Heart right ventricle (tissue), 16 donors: ENCODE measurements at regions not wholly inside any gene's neighbourhood (a gene's known extent, or its start where the extent isn't known, plus 50 kb on each side); places are given as distances from the start of the nearest gene placed in this dataset.

Experiments
- ATAC-seq, 8 donors: fragments of 200-7000 bp; cut with Tn5 transposase; one replicate each; pipeline ENCODE4 v1.9.1; 2020; ENCODE audit warnings: mild to moderate bottlenecking in 8 of 8, moderate library complexity in 8 of 8, moderate number of reproducible peaks in 1 of 8
- DNase-seq, 2 donors: peaks; one replicate each; pipeline ENCODE4 v3.0.0-alpha.2; 2020
- H3K27ac ChIP-seq, 10 donors: fragments of 200-600 bp; sonication (generic) in 2 of 10; one replicate each; pipeline versions ENCODE4 v1.5.0 to v1.8.0; 2020 to 2022; ENCODE audit warnings: mild to moderate bottlenecking in 3 of 10
- H3K27me3 ChIP-seq, 7 donors: fragments of 200-600 bp; one replicate each; pipeline ENCODE4 v1.8.0; 2021 to 2022; ENCODE audit warnings: mild to moderate bottlenecking in 2 of 7
- H3K36me3 ChIP-seq, 9 donors: fragments of 200-600 bp; sonication (generic) in 1 of 9; one replicate each; pipeline versions ENCODE4 v1.5.0 to v1.8.0; 2020 to 2022; ENCODE audit warnings: mild to moderate bottlenecking in 2 of 9
- H3K4me1 ChIP-seq, 9 donors: fragments of 200-600 bp; sonication (generic) in 1 of 9; one replicate each; pipeline versions ENCODE4 v1.5.0 to v1.8.0; 2020 to 2022; ENCODE audit warnings: mild to moderate bottlenecking in 4 of 9
- H3K4me3 ChIP-seq, 10 donors: fragments of 200-600 bp; sonication (generic) in 2 of 10; one replicate each; pipeline versions ENCODE4 v1.5.0 to v1.8.0; 2020 to 2022; ENCODE audit warnings: mild to moderate bottlenecking in 7 of 10, moderate library complexity in 2 of 10
- H3K9me3 ChIP-seq, 11 donors: fragments of 200-600 bp in 10 of 11; sonication (generic) in 2 of 11; one replicate each; pipeline versions ENCODE4 v1.5.0 to v1.8.0; 2013 to 2022; ENCODE audit warnings: mild to moderate bottlenecking in 2 of 11, control low read depth in 1 of 11, moderate library complexity in 1 of 11
- CTCF ChIP-seq, 9 donors: fragments of 200-600 bp; sonication (generic) in 2 of 9; IDR thresholded peaks; one replicate each; pipeline versions ENCODE4 v1.5.0 to v1.8.0; 2021 to 2022; ENCODE audit warnings: antibody characterized with exemption in 9 of 9, mild to moderate bottlenecking in 5 of 9, moderate library complexity in 1 of 9
- WGBS, 2 donors: extraction: QIAGEN DNeasy Blood & Tissue Kit; methylation state at CpG; one replicate each; pipeline ENCODE4 v1.1.7; 2013; ENCODE audit warnings: inconsistent platforms in 1 of 2; 5-methylcytosine and 5-hydroxymethylcytosine counted together
- intact Hi-C, 10 donors: fragments of 100-400 bp; cut with DNase I; formaldehyde crosslinking; loops; one replicate each; pipeline versions ENCODE4 v1.11.1 to v1.14.2; 2022
- donor health status: Arrhythmogenic right ventricular cardiomyopathy.
- donor health status: ischemic (EF 13 %, LVEDD 7.1; RV severe dilation, severe dysfunction).
- donor health status: healthy with polysubstance abuse.
- donor health status: DM: no; HTN: yes; CAD: no.
- donor health status: DM: no; HTN: no; CAD: no.
- donor health status: ischemic (EF 25% LVEDD 6.9; RV normal size, moderate dysfunction).
- donor health status: ischemic (EF 25% LVEDD 5.7; RV mildly dilated, moderate dysfunction).
- donor health status: healthy.
- donor health status: DM: yes; HTN: yes; CAD: no.
- donor health status: Ischemic cardiomyopathy.
- donor health status: ischemic (EF 35%, LVEDD 5.7; RV mildly dilated, moderate dysfunction).
- donor health status: nonischemic (EF 11% LVEDD 7.7; RV severe dilation, severe dysfunction).
- donor health status: DM: yes; HTN: yes; CAD: no.
- donor health status: PGD.
- donor health status: ischemic (EF 29% LVEDD 5.4; RV normal size, mild dysfunction).
- donor health status: nonischemic (EF 23%, LVEDD 6.1; RV moderate dilation, normal function).

GRCh38 chr18:44229693-44230108, 451.0 kb upstream of the SETBP1 start:
- peak; percentile 86 to 100 (median 96) for ATAC-seq
- H3K36me3 ChIP-seq: no peaks in the 10 kb centered on the region
- H3K4me3 ChIP-seq: no peak overlapping the region
- H3K27ac ChIP-seq: no peak overlapping the region
- DNase-seq: peak; percentile 61 to 79
- peaks cover 0 to 12% (median 4%) of the 10 kb centered on the region in 9 donors for H3K4me1 ChIP-seq
- no peaks in the 10 kb centered on the region for H3K27me3 ChIP-seq
- no peaks in the 10 kb centered on the region for H3K9me3 ChIP-seq
- 17 to 24% methylated on average over 3 of the region's 3 CpGs for WGBS, 2 donors
- intact Hi-C loops: no loop called here
- peak in 3 of 9 donors; percentile 24 to 40 (median 28) for TF ChIP-seq CTCF (IDR thresholded peaks at IDR 0.05)

- intact Hi-C loops: no loop called here
- Histone ChIP-seq H3K27ac (no peak overlapping the region), H3K4me1 (peaks cover 0 to 12% (median 4%) of the 10 kb centered on the region in 9 donors), H3K4me3 (no peak overlapping the region), H3K36me3 (no peaks in the 10 kb centered on the region), H3K9me3 (no peaks in the 10 kb centered on the region), H3K27me3 (no peaks in the 10 kb centered on the region)
- no peak for TF ChIP-seq CTCF (IDR thresholded peaks at IDR 0.05)
- ATAC-seq (no peak), DNase-seq (no peak)
- WGBS, 2 donors: 80 to 86% methylated on average over 4 of the region's 4 CpGs
Observed at GRCh38 chr18:44231936-44232335, 448.8 kb upstream of the SETBP1 start.

GRCh38 chr18:44232500-44232899, 448.2 kb upstream of the SETBP1 start:
- WGBS, 2 donors: 81 to 82% methylated on average over 1 of the region's 1 CpG
- intact Hi-C loops: no loop called here
- H3K9me3 ChIP-seq: no peaks in the 10 kb centered on the region

GRCh38 chr18:44238454-44238853, 442.2 kb upstream of the SETBP1 start:
- H3K27ac ChIP-seq: no peak overlapping the region
- ATAC-seq (no peak), DNase-seq (no peak)
- no peaks in the 10 kb centered on the region for H3K9me3 ChIP-seq
- no peaks in the 10 kb centered on the region for H3K27me3 ChIP-seq
- intact Hi-C loops: loop anchor here in 1 of 10 donors (5.0 kb wide), 1 partner anchor 1554 kb away; no protein-coding TSS in a partner anchor
- no peak for TF ChIP-seq CTCF (IDR thresholded peaks at IDR 0.05)
- WGBS, 2 donors: 54 to 55% methylated on average over 2 of the region's 2 CpGs
- no peaks in the 10 kb centered on the region for H3K36me3 ChIP-seq
- no peak overlapping the region for H3K4me3 ChIP-seq
- H3K4me1 ChIP-seq: no peaks in the 10 kb centered on the region

More at GRCh38 chr18:44232500-44232899, 448.2 kb upstream of the SETBP1 start:
- no peaks in the 10 kb centered on the region for H3K36me3 ChIP-seq
- H3K27me3 ChIP-seq: no peaks in the 10 kb centered on the region
- H3K4me1 ChIP-seq: peaks cover 0 to 12% (median 4%) of the 10 kb centered on the region in 9 donors
- ATAC-seq (no peak), DNase-seq (no peak)
- no peak overlapping the region for H3K27ac ChIP-seq
- no peak for TF ChIP-seq CTCF (IDR thresholded peaks at IDR 0.05)
- H3K4me3 ChIP-seq: no peak overlapping the region
